NCI-H446 treated with DMSO at 0.1 percent for 48 hours (cell line): ENCODE measurements at regions not wholly inside any gene's neighbourhood (a gene's known extent, or its start where the extent isn't known, plus 50 kb on each side); places are given as distances from the start of the nearest gene placed in this dataset.
"Not testable (repeated sequence)": the region's sequence is repeated elsewhere in the genome, so short reads cannot be mapped to it uniquely, and the experiment has no call there.

Experiments
- DNase-seq: peaks from one replicate; lab custom pipeline; 2025; lab: John Stamatoyannopoulos, UW

DNA sequence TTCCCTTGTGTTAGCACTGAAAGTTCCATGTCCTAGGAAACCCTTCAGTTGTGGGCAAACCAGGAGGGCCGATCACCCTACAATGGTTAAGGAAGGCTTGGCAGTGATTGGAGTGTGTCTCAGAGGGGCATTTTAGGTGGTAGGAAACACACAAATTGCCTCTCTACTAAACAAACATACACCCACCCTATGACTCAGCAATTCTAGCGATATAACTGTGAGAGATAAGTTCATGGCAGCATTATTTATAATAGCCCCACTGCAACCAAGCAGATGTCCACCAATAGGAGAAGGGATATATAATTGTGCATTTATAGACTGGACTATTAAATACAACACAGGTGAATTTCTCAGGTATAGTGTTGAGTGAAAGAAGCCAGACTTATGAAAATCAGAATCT lies 543.1 kb downstream of the UQCRFS1 start:
- no peak for DNase-seq

DNA sequence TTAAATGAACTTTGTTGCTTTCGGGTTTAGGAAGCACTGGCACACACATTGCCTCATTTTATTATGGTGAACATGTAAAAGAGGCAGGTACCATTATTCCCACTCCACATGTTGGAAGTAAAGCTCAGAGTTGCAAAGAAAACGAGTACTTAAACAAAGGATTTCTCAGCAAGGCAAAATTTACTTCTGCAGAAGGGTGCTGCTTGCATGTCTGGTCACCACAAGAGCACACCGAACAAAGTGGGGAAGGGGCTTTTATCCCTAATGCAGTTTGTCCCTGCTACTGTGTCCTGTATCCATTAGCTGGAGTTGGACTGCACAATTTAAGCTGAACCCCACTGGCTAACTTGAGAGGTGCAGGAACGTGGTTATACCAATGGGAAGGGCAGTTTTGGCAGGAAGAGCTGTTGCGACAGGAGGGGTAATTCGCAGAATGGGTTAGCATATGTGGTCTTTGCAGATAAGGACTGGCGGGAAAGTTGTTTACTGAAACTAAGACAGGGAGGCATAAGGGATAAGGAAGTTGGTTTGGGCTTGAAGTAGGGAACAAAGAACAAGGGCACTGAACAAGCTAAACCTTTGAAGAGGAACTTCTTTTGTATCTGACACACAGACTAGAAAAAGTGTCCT lies 545.5 kb downstream of the UQCRFS1 start:
- DNase-seq = no peak

DNA sequence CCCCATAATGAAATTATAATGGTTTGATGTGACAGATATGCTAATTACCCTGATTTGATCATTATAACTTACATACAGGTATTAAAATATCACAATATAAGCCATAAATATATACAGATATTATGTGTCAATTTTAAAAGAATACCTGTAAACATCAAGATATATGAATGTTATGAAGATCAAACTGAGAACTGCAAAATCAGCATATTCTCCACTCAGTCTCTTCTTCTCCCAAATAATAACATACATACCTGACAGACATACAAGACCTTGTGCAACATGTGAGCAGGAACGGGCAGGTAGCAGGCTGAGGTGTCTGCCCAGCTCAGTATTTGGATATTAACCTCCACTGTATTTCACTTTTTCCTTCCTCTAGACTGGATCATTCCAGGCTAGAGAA lies 547.2 kb downstream of the UQCRFS1 start:
- no peak for DNase-seq

DNA sequence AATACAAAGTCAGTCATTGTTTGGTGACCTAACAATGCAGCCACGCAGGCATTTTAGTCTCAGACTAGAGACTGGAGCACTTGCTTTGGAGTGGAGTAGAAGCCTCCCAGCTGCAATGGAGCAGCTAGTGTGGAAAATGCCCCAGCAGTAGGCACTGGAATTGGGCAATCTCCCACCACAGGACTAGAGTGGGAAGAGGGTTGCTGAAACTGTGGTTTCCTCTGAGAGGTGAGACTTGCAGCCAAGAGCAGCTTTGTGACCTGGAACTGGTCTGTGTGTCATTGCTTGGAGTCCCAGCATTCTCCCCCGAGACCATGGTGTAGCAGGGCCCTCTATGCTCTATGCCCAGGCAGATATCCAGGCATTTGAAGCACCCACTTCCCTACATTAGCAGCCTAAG lies 556.3 kb downstream of the UQCRFS1 start:
- DNase-seq = no peak

DNA sequence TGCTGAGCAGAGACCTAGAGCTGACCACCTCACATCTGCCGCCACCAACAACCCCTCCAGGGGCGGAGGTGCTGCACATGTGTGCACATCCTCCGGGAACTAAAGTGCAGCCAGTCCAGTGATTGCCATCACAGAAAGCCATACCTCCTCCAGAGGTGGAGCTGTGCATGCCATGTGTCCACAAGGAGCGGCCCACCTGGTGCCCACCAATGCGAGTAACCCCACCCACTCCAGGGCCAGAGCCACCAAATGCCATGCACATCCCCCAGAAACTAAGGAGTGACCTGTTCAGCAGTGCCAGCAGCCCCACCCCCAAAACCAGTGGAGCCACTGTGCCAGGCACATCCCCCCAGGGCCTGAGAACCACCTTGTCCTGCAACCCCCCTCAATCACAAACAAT lies 557.9 kb downstream of the UQCRFS1 start:
- DNase-seq = no peak

DNA sequence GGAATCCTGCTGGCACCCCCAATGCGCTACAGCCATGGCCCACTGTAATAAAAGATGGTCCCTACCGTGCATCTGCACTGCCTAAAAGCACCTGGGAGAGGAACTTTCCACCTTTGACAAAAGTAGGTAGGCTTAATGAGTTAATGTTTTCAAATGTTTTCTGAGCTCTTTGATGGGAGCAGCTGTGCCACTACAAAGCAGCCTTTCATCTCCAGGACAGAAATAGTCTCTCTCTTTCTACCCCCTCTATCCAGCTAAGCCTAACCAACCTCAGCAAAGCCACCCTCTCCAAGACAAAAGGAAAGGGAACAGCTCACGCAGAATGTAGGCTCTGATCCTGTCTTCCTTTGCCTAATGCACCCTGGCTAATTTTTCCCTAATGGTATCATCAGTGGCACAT lies 560.2 kb downstream of the UQCRFS1 start:
- no peak for DNase-seq

DNA sequence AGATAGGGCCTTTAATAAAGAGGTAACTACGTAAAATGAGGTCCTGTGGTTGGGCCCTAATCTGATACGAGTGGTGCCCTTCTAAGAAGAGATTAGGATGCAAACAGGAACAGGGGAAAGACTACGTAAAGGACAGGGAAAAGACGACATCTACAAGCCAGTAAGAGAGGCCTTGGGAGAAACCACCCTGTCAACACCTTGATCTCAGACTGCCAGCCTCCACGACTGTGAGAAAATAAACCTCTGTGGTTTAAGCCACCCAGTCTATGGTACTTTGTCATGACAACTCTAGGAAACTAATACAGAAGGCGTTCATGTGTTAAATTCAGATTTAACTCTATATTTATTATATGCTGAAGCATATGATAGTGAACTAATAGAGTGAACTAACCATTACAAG lies 566.3 kb downstream of the UQCRFS1 start:
- no peak for DNase-seq

DNA sequence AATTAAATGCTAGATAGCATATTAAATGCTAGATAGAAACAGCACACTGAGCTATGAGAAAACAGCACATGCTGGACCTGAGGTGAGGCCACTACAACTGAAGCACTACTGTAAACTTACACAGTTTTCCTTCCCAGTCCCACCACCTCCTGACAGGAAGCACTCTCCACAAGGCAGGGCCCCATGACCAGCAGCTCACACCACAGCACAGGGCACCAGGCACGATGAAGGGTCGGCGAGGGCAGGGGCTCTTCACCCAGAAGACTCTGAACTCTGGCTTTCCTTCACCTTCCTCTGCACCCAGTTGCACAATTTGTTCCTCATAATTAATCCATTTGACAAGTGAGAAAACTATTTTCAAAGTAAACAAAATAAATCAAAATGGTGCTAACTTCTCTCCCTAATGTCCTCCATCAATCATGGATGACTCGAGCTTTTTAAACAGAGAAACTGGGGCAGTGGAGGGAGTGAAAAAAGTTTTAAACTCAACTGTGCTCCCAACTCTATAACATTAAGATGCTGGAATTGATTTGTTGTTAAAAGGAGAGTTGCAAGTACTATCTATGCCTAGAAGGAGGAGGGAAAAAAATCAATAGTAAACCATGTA lies 568.7 kb downstream of the UQCRFS1 start:
- DNase-seq = no peak

DNA sequence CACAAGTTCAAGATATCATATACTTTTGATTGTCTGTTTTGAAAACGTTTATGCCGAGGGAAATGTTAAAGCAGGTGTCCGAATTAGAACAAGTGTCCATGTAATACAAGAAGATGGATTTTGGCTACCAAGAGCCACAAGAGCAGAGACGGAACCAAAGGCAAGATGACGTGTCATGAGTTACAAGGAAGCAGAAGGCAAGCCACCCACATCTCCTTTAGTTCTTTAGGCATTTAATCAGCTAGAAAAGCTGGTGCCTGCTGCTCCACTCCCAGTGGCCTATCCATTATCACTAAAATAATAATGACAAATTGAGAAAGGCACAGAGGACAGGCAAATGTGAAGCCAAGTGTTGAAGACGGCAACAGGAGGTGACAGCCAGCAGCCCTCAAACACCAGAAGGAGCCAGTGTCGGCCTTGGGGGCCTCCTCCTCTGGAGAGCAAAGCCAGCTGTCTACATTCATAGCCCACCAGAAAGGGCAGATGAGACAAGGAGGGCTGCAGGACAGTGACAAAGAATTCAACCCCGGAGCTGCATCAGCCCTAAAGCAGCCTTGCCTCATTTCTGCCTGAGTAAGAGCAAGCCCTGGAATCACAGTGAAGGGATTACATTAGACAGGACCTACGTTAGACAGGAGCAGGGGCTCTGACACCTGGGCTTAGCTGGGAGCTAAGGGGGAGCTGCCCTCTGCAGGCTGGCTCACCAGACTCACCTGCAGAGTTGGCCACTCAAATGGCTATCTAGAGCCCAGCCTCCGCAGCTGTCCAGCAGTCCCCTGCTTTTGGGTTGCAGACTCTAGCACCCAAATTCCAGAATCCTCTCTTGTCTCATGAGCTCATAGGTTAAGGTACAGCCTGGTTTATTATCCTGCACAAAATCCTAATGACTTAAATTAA lies 569.9 kb downstream of the UQCRFS1 start:
- no peak for DNase-seq

DNA sequence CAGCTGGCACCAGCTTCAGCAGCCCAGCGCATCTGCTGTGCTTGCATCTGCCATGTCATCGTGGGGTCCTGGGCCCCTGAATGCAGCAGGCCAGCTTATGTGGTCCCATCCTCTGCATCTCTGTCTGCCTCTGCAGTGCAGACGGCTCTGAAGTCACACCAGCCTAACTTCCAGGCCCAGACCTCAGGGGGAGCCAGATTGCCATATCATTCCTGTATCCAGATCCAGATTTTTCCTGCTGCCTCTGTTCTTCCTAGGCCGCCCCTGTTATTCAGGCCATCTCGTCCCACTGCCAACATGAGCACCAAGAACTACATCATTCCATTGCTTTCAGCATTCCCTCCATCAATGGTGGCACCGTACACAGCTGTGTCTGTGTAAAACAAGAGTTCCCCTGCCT lies 571.6 kb downstream of the UQCRFS1 start:
- no peak for DNase-seq

DNA sequence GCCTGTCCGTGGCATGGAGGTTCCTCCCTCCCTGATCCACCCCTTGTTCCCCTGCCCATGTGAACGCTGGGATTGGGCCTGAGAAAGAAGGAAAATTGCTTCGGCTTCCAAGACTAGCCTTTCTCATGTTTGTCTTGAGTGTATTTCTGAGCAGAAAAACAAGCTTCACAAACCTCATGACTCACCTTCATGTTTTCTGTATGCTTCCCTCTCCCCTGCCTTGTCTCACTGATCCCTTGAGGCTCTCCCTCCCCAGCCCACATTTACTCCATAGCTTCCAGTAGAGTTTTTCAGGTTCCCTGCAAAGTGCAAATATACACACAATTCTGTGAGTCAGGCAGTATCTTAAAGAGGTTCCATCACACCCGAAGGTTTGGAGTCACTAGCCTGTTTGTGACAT lies 572.4 kb downstream of the UQCRFS1 start:
- DNase-seq = no peak

DNA sequence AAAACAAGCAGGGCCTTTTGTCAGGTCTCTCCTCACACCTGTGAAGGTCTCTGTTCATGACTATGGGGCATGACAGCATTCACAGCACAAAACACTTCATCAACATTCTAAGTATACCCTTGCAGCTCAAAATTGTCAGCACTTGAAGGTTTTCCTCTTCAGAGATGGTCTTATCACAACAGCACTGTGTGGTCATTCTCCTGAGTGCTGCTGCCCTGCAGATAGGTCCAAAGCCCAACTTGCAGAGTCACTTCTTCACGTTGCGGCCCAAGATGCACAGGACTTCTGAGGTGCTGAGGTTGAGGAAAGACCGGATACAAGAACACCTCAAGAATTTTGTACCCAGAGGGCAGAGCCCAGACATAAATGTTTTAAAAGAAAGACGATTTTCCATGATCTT lies 574.5 kb downstream of the UQCRFS1 start:
- DNase-seq = no peak

DNA sequence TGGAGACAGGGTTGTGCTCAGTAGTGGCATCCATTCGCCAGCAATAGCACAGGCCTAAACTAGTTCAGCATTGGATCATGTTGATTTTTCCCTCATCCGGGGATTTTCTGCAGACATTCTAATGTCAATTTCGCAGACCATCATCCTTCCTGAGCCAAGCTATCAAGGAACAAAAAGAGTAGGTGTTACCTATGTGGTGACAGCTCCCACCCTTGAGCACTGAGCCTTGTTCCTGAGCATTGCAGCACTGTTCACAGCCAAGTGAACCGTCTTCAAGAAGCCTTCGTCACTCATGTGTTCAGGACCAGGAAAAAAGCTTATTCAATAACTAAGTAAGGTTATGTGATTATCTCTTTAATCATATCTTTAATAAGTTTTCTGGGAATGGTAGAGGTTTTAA lies 576.2 kb downstream of the UQCRFS1 start:
- no peak for DNase-seq

DNA sequence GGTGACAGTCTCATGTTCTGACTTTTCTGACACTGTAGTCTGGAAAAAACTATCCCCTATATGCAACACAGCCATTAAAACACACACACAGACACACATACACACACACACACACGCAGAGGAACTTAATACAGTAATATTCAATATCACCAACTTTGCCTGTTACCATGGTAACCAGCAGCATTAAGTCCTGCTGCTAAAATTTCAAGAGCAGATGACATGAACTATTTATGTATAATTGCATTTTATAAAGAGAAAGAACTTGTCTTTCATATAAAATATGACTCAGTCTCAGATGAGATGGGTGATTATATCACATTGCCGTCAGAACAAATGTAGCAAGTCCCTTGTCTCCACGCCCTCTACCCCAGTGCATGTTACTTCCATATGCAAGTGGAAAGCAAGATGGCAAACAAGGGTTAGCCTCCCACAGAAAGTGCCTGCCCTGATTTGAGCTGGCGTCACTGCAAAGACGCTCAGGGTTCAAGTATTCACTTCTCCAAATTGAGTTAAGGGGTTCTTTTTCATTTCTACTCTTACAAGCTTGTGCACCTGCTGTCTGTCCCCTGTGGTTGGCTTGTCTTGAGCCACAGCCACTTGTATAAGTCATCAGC lies 576.8 kb downstream of the UQCRFS1 start:
- DNase-seq = no peak

DNA sequence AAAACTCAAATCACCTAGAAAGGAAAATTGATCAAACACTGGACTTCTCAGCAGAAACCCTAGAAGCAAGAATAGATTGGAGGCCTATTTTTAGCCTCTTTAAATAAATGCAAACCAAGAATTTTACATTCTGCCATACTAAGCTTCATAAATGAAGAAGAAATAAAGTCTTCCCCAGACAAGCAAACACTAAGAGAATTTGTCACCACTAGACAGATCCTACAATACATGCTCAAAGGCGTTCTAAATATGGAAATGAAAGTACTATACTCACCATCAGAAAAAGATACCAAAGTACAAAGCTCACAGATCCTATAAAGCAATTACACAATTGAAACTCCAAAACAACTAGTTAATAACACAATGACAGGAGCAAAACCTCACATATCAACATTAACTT lies 578.1 kb downstream of the UQCRFS1 start:
- no peak for DNase-seq

DNA sequence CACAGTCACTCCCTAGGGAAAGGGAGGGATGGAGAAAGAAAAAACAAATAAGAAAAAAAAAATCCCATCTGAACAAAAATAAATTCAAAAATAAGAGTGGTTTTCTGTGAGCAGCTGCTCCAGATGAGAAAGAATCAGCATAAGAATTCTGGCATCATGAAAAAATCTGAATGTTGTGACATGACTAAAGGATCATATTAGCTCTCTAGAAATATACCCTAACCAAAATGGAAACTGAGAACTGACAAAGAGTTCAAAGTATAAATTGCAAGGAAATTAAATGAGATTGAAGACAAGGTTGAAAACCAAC lies 579.0 kb downstream of the UQCRFS1 start:
- no peak for DNase-seq

DNA sequence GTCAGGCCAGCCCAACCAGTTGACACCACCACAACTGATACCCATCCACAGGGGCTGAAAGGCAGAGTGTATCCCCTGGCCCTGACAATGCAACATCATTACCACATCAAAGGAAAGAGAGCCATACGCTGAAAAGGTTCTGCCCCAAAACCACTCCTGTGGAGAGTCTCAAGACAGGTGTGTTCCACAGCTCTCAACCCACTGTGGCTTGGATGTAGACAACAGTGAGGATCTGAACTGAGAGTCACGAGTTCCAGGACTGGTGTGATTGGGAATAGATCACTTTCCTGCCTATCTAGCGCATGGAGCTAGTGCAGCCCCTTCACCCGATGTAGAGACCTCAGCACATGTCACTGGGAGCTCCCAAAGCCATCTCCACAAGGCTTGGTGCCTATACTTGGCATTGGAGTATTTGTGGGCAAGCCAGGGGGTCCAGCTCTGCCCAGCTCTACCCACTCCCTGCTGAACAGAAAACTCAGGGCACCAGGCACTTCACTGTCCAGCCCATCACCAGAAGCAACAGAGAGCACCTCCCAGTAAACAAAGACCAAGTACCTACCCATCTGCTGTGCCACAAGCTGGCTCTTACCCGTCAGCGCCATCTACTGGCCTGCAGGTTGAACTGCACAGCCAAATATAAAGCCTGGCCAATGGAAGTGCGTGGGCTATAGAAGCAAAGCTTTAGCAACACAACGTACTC lies 579.5 kb downstream of the UQCRFS1 start:
- peak; percentile 40 for DNase-seq

DNA sequence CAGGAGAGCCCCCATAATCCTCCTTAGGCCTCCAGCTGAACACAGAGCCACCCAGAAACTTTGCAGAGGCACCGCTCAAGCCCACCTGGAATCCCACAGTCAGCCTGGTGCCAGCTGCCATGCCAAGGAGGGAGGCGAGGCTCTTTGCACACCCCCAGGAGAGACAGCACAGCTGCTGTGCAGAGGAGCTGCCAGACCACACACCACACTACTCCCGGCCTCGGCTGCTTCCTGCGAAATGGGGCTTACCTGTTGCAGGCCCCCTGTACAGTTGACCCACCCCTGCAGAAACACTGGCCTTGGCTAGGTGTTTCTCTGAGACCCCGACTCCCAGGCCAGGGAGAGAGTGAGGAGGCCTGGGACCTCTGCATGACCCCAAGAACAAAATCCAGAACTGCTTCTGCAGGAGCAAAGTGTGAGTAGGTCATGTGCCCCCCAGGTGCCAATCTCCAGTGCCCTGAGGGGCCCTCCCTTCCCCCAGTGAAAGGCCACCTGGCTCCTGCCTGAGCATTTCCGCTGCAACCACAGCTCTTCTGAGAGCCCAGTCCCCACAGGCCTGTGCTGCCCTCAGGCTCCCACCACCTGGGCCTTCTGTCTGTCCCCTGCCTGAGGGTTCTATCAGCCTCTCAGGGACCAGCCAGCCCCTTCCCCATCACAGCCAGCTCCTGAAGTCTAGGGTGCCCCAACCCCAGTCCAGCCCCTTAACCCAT lies 580.4 kb downstream of the UQCRFS1 start:
- no peak for DNase-seq

DNA sequence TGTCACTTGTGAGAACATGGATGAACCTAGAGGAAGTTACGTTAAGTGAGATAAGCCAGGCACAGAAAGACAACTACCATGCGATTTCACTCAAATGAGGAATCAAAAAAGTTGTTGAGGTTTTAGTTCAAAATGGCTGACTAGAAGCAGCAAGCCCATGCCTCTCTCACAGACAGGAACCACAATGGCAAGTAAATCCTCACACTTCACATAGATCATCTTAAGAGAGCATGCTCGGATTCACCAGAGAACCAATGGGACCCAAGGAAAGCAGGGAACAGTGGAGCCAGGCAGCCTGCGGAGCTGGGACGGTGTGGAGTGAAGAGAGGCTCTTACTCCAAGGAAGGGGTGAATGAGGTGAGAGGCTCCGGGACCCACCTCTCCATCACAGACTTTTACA lies 581.0 kb downstream of the UQCRFS1 start:
- DNase-seq = no peak

DNA sequence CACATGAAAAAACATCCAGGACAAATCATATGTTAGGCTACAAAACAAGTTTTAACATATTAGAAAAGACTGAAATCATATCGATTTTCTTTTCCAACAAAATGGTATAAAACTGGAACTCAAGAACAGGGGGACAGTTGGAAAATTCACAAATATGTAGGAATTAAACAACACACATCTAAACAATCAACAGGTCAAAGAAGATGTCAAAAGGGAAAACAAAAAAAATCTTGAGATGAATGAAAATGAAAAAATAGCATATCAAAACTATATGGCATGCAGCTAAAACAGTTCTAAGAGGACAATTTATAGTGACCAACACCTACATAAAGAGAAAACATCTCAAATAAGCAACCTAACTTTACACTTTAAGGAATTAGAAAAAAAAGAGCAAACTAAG lies 585.3 kb downstream of the UQCRFS1 start:
- DNase-seq = no peak

DNA sequence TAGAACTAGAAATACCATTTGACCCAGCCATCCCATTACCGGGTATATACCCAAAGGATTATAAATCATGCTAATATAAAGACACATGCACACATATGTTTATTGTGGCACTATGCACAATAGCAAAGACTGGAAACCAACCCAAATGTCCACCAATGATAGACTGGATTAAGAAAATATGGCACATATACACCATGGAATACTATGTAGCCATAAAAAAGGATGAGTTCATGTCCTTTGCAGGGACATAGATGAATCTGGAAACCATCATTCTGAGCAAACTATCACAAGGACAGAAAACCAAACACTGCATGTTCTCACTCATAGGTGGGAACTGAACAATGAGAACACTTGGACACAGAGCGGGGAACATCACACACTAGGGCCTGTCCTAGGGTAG lies 586.5 kb downstream of the UQCRFS1 start:
- DNase-seq = not testable (repeated sequence)
